Tongue (tissue), 1 donor: ENCODE measurements at regions not wholly inside any gene's neighbourhood (a gene's known extent, or its start where the extent isn't known, plus 50 kb on each side); places are given as distances from the start of the nearest gene placed in this dataset.
"Not testable (repeated sequence)": the region's sequence is repeated elsewhere in the genome, so short reads cannot be mapped to it uniquely, and the experiment has no call there.

Source experiments
- DNase-seq: peaks from one replicate; pipeline ENCODE4 v3.0.0-alpha.2; 2015

DNA sequence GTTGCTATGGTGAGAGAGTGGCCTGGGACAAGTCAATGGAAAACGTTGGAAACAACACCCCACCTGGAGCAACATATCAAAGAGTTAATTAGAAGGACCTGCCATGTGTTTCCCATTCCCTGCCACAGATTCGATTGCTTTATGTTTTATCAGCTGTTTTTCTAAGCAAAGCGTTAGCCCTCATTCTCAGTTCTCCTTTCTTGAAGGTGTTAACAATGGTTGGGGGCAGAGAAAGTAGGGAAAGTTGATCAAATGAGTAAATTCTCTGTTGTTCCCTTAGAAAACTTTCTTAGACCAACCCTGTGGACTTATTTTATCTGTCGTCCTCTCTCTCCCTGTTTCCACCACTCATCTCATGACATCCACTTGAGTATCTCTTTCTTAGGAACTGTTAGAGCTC lies 102.5 kb downstream of the ADAMTS15 start:
- DNase-seq, result no peak

DNA sequence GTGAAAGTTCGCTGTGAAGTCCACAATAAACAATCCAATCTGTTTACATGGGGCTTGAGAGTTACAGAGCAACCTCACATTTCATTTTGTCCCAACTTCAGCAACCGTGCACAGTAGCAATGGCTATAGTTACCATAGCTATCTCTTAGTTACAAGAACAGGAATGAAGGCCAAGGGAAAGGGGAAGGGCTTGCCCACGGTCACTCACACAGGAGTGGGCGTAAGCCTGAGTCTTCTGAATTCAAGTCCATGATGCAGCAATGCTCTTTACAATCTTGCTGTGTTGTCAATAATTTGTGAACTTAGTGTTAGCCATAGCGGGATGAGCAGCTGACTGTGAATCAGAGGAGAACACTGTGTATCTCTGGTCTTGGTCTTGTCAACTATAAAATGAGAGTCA lies 102.9 kb downstream of the ADAMTS15 start:
- DNase-seq, result no peak

DNA sequence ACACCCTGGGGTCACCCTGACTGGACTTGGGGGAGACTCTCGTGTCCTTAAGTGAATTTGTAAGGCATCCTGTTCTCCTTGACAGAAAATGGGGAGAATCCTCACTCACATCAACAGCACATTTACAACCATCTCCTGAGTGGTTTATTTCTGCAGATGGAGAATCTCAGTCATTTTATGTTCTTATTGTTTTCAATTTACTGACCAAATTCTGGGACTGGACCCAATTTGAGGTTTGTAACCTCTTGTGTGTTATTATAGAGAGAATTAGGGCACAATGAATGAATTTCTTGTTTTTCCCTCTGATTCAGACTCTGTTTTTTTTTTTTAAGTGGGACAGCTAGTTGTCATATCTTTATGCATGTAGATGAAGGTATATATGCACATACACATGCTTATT lies 104.9 kb downstream of the ADAMTS15 start:
- no peak for DNase-seq

DNA sequence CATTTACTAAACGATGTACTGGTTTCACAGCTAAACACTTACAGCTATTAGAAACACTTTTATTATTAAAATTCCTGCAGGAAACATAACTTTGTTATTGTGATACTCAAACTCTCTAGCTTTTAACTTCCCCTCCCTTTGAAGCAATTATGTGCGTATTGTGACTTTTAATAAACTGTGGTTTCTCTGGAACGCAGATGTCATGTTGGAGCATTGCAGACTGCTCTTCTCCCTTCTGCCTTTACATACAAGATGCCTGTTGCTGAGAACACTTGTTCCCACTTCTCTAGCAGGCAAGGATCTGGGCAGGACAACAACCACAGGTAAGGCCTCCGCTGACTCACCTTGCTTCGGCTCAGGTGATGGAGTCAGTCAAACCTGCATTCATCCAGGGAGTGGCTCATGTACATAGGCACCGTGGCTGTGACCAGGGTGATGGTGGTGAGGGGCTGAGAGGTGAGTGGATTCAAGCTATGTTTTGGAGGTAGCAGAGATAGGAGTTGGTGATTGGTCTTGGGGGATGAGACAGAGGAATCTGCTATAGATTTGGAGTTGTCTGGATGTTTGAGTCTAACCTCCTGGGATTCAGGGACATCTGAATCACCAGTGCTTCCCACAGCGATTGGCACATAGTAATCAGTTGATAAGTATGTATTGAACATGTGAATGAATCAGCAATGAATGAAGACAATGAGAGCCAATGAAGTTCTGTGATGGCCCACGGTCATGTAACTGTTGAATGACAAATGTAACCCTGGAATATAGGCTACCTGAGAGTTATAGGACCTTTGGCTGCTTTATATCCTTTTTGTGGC lies 106.0 kb downstream of the ADAMTS15 start:
- no peak for DNase-seq

DNA sequence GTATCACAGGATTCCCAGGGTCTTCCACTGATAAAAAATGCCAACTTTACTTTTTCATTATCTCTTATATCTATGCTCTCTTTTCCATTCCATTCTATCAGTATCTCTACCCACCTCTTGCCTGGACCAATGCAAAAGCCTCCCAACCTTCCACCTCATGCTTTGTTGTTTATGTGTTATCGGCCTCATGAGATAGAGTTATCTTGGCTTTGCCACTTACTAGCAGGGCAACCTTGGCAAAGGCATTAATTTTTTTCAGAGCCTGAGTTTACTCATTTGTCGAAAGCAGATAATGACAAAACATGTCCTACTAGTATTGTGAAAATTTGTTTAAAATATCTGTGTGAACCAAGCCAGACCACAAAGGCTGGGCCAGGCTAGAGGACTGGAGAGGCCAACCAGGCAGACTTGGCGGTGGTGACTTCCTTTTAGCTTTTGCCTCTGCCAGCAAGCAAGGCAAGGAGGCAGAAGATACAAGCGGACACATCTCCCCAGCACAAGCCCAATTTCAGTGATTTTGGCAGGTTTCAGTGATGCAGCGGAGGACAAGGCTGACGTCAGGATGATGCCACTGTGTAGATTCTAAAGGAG lies 106.9 kb downstream of the ADAMTS15 start:
- DNase-seq, result no peak

DNA sequence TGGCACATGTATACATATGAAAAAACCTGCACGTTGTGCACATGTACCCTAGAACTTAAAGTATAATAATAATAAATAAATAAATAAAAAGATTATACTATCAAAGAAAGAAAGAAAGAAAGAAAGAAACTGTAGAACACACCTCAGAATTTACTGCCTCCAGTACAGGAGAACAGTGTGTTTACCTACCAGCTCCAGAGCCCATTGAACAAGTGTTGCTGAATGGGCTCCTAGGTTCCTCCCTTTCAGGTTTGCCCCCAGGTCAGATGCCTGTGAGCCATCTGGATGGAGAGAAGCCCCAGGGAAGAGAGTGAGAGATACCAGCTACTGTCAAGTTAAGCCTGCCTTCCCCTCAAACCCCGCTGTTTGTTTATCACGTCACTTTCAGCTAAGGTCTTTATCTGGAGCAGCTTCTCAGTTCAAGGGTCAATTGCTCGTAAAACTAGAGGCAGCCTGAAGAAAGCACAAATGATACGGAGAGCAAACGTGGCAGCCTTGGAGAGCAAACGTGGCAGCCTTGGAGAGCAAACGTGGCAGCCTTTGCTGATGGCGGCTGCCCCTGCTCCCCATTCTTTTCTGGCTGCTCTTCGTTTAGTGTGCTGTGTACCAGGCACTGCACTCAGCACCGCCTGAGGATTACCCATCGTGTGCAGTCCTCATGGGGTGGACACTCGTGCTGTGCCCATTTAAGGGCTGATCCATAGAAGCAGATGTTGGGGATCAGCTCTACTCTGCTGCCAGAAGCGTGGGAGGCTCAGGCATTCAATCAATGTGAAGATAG lies 111.7 kb downstream of the ADAMTS15 start:
- DNase-seq, result no peak

DNA sequence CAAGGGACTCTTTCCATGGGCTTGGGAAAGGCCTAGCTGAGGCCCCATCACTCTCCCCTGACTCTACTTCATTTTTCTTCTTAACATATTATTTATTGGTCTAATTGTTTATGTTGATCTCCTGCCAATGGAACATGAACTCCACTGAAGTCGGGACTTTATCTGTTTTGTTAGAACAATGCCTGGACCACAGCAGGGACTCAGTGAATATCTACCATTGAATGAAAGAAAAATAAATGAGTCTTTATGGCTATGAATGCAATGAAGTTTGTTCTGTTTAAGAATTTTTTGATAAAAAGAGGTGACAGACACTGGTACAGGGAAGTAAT lies 112.3 kb downstream of the ADAMTS15 start:
- DNase-seq, result no peak

DNA sequence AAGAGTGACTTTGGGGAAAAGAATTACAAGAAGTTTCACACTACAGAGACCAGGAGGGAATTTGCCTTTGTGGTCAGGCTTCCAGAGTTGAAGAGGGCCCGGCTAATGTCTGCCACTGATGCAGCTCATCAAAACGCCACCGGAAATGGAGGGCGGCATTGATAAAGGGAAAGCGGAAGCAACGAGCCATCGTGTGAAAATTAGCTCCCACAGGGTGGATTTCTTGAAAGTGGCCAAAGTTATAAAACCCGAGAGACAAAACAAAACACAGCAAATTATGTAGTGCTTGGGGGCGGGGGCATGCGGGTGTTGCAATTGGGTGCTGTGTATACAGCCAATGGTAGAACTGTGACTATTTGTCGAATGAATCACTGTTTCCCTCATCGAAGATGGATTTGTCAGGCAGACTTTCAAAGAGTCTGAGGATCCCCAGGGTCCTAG lies 113.0 kb downstream of the ADAMTS15 start:
- no peak for DNase-seq

DNA sequence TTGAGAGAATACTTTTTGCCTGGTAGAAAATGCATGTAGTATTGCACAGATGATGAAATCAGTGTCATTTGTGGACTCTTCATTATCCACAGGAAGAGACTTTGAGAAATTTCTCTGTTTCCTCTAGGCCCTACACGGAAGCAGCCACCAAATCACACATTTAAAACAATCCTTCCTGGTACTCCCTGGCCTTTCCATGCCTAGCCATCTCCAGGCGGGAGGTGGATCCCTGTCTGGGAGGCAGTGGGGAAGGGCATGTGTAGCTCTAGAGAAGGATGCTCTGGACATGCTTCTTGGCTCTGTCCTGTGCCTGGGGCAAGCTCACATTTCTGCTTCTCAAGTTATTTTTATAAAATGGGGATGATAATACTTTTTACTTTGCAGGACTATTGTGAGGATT lies 114.1 kb downstream of the ADAMTS15 start:
- no peak for DNase-seq

DNA sequence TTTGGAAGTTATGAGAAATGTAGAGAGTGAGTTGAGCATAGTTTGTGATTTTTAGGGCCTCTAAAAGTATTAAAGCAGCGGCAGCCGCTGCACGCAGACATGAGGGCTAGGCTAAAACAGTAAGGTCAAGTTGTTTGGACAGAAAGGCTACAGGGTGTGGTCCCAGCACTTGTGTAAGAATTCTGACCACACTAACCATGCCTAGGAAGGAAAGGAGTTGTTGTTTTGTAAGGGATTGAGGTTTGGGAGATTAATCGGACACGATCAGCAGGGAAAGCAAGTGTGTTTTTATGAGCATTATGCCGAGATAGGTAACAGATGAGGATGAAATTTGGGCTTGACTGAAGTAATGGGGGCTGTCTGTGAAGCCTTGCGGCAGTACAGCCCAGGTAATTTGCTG lies 117.9 kb downstream of the ADAMTS15 start:
- not testable (repeated sequence) for DNase-seq

DNA sequence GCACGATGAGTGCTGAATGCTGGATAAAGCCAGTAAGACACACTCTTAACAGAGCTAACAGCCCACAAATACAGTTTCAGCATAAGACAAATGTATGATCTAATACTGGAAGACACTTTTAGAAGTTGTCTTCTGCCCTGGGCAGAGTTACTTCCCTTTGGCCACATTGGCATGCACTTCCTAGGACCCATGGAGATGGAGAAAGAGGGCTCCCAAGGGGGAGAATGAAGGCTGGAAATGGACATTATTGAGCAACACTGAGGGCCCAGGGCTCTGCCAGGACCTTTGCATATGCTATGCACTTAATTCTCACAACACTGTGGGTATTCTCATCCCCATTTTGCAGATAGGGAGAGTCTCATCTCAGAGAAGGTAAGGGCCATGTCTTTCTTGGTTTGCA lies 123.1 kb downstream of the ADAMTS15 start:
- DNase-seq, result no peak

DNA sequence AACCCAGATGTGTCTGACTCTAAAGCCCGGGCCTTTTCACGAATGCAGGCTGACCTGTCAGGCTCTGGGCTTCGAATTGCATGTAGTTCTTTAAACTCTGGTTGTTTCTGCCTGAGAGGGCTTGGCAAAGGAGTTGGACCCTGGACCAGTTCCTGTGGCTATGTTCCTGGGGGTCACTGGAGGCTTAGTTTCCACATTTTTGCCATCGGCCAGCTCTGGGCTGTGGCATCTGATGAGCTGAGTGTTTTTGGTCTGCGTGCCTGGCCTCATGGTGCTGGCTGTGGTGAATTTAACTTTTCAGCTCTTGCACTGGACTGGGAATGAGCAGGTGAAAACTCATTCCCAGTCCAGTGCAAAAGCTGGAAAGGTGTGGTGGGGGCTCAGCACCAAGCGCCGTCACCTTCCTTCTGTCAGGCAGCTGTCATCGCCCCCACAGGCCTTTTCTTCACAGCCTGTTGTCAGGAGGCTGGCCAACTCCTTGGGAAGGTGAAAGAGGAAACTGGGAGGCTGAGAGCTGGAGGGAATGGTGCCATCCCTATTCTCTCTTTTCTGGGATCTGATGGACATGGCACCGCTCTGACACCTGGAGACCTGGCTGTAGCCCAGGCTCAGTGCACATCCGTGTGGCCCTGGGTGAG lies 123.6 kb downstream of the ADAMTS15 start:
- no peak for DNase-seq

DNA sequence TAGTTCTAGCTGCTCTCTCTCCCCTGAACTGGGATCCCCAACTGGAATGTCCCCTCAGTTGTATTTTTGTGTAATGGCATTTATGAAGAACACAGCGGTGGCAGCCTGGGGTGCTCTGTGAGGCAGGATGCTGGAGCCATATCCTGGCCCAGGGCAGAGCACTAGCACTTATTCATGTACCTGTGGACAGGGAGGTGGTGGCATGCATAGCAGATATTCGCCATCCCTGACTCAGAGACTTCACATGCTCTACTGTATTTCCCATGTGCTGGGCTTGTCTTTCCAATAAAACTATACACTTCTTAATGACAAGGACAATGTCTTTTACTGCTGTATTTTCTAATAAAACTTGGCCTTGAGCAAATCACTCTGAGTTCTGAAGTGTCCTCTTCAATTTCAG lies 125.3 kb downstream of the ADAMTS15 start:
- DNase-seq, result no peak

DNA sequence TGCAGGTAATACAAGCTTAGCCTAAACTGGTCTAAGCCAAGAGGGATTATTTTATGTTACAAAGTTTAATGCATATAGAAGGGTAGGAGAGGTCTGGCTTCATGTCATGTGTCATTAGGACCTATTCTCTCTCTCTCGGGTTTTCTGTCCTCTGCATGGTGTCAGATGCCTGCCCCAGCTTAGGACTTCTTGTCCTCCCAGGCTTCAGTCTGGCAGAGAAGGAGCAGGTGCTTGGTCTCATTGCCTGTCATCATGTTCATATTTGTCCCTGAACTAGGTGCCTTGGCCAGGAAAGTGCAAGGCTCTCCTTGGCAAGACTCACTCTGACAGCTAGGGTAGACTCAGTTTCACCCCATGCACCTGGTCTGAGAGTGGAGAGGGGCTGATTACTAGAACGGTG lies 126.3 kb downstream of the ADAMTS15 start:
- no peak for DNase-seq

DNA sequence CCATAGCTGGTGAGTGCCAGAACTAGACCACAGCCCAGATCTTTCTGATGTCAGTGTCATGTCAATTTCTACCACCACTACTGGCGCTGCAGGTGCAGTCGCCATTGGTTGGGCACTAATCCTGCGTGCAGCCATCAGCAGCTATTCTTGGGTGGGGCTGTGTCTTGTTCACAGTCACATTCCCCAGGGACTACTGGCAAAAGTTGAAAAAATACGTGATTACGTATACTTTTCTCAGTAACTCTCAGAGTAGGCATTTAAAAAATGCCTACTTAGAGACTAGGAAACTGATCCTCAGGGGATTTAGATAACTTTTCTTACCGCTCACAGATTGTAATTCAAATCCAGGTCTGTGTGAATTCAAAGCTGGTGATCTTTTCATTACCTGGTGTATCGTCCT lies 127.7 kb downstream of the ADAMTS15 start:
- DNase-seq, result no peak

DNA sequence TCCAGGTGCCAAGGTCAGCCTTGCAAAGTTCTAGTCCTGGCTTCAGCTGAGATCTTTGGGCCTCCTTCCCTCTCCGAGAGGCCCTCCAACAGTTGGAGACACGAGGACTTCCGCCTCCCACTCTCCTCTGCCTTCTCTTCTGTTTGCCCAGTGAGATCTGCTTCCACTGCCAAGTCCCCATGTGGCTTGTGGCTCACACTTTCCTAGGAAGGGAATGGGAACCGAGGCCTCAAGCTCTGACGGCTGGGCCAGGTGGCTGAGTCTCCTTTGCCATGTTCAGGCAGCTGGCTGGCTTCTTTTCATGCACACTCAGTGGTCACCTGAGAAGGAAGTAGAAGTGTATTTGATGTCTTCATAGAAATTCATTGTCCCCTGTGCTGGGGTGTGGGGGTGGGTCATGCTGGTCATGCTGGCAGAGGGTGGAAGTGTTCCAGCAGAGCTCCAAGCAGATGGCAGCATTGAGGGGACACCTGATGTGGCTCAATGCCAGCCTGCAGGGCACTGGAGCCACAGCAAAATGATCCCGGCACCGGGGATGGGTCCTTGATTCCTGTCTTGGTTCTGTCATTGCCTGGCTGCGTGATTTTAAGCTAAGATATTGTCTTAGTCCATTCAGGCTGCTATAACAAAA lies 130.4 kb downstream of the ADAMTS15 start:
- DNase-seq, result no peak

DNA sequence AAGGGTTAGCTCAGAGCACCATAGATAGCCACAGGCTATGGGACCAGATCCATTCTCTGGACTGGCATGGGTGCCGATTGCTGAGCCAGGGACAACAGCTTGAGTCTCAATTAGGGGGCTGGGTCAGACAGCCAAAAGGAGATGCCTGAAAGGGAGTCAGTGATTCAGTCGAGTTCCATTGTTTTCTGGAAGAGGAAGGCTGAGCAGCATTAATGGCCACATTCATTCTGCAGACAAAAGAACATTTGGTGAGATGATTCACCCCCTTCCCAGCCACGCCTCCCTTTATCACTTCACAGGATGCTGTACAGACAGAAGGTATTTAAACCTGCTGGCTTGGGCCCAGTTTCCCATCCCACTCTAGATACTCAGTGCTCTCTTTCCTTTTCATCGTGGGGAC lies 131.9 kb downstream of the ADAMTS15 start:
- peak; percentile 20 for DNase-seq

DNA sequence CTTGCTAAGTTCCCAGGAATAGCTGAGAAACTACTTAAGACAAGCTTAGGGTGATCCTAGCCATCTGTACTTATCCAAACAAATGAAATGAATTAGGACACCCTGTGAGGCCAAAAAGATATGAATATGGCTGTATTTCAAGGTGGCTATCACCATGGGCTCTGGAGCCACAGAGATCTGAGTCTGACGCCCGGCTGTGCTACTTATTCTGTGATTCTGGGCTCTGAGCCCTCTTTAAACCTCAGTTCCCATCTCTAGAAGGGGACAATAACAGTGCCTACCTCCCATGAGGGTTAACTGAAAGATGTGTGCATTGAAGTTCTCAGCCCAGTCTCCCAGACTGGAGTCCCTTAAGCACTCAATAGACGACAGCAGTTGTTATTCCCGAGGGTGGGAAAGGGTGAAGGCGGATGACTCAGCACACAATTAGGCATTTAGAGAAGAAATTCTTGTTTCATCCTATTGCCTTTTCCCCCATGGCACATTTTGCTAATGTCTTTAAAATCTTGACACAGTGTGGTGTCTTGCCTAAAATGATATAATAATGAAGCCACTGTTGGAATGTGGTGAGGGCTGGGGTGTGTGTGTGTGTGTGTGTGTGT lies 132.5 kb downstream of the ADAMTS15 start:
- DNase-seq, result no peak

DNA sequence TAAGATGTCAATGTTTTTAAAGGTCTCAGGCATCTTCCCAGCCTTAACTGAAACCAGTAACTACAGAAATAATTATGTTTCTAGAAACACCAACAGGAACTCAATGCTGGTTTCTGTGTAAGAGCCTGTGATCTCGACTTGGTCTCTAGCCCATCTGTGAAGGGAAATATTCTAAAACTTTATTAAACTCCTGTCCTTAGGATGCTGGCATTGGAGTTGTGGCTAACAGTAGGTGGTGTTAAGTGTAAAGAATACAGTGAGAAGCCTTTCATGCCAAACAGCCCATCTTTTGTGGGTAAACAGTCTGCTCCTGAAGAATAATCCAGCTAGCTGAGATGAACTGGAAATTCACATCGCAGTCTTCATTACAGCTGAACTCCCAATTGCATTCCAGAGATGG lies 133.2 kb downstream of the ADAMTS15 start:
- no peak for DNase-seq

DNA sequence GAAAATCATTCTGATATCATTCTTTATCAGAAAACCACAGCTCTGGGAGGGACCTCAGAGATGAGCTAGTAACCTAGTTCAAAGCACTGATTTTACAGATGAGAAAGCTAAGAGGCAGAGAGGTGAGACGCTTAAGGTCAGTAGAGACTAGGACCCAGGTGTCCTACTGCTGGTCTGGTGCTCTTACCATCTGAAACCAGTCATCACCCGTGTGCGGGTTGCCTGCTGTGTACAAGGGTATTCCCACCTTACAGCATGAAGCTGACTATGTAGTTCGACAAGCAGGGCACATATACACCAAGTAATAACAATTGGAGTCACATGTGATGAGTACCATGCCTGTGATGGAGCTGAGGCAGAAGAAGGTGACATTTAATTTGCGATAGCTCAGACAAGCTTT lies 133.7 kb downstream of the ADAMTS15 start:
- no peak for DNase-seq

DNA sequence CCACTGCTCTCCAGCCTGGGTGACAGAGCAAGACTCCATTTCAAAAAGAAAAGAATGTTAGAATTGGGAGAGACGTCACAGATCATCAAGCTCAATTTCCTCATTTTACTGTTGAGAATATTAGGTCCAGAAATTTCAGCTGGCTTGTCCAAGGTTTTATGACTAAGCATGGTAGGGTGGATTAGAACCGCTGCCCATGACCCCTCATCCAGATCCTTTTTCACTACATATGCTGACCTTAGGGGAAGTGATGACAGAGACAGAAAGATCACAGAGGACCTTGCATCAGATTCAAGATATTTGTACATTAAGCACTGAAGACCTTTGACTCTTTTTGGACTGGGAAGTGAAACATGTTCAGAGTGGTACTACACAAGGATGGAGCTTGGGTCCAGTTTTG lies 134.5 kb downstream of the ADAMTS15 start:
- no peak for DNase-seq

DNA sequence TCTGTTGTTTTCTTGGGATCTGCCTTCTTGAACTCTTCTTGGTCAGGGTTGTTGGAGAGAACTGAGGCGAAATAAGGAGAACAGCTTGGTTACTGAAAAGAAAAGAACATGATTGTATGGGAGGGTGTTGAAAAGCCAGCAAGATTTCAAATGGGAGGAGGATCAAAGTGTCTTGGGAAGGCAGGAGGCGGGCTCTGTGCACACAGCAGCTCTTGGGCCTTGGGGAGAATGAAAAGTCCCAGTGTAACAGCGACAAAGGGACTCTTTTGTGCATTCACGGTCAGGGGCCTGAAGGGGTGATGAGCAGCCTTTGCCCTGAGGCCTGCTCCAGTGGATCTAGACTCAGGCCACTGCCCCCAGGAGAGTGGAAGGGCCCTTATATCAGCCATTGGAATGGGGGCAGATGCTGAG lies 135.4 kb downstream of the ADAMTS15 start:
- peak; percentile 25 for DNase-seq
